ENCODE measurements at regions not wholly inside any gene's neighbourhood (a gene's known extent, or its start where the extent isn't known, plus 50 kb on each side); places are given as distances from the start of the nearest gene placed in this dataset.

GRCh38 chr16:17755158-17755557 is 284.4 kb upstream of the XYLT1 start:
- no peaks in the 10 kb centered on the region for H3K36me3 Mint-ChIP-seq (ENCODE audit: low read depth)
- POLR2A ChIA-PET: no interaction called here
- H3K27me3 Mint-ChIP-seq: peaks cover 2% of the 10 kb centered on the region
- intact Hi-C loops (cut with micrococcal nuclease): no loop called here
- ATAC-seq (ENCODE audit: low read depth): no peak
- CTCF ChIA-PET: no interaction called here
- no peak overlapping the region for H3K27ac Mint-ChIP-seq
- TF ChIP-seq CTCF (IDR thresholded peaks at IDR 0.05): no peak
- no peak for DNase-seq
- no peaks in the 10 kb centered on the region for H3K9me3 Mint-ChIP-seq
- no peak overlapping the region for H3K4me3 Mint-ChIP-seq
- H3K4me1 Mint-ChIP-seq: no peaks in the 10 kb centered on the region

- TF ChIP-seq CTCF (IDR thresholded peaks at IDR 0.05): no peak
- Mint-ChIP-seq H3K27me3 (peaks cover 5% of the 10 kb centered on the region), H3K4me1 (no peaks in the 10 kb centered on the region), H3K27ac (no peak overlapping the region), H3K9me3 (peaks cover 5% of the 10 kb centered on the region), H3K4me3 (no peak overlapping the region), H3K36me3 (ENCODE audit: low read depth) (no peaks in the 10 kb centered on the region)
- intact Hi-C loops (cut with micrococcal nuclease): no loop called here
- ATAC-seq (ENCODE audit: low read depth) (no peak), DNase-seq (no peak)
- ChIA-PET CTCF (no interaction called here), POLR2A (no interaction called here)
Observed at GRCh38 chr16:17753434-17753833, 282.7 kb upstream of the XYLT1 start.

GRCh38 chr16:17749706-17750105 is 278.9 kb upstream of the XYLT1 start:
- ATAC-seq (ENCODE audit: low read depth) (no peak), DNase-seq (no peak)
- no peaks in the 10 kb centered on the region for H3K36me3 Mint-ChIP-seq (ENCODE audit: low read depth)
- peaks cover 5% of the 10 kb centered on the region for H3K9me3 Mint-ChIP-seq
- H3K4me1 Mint-ChIP-seq: no peaks in the 10 kb centered on the region
- ChIA-PET POLR2A (no interaction called here), CTCF (no interaction called here)
- H3K4me3 Mint-ChIP-seq: no peak overlapping the region
- no peak for TF ChIP-seq CTCF (IDR thresholded peaks at IDR 0.05)
- intact Hi-C loops (cut with micrococcal nuclease): no loop called here
- H3K27me3 Mint-ChIP-seq: peaks cover 8% of the 10 kb centered on the region
- H3K27ac Mint-ChIP-seq: no peak overlapping the region

DNA sequence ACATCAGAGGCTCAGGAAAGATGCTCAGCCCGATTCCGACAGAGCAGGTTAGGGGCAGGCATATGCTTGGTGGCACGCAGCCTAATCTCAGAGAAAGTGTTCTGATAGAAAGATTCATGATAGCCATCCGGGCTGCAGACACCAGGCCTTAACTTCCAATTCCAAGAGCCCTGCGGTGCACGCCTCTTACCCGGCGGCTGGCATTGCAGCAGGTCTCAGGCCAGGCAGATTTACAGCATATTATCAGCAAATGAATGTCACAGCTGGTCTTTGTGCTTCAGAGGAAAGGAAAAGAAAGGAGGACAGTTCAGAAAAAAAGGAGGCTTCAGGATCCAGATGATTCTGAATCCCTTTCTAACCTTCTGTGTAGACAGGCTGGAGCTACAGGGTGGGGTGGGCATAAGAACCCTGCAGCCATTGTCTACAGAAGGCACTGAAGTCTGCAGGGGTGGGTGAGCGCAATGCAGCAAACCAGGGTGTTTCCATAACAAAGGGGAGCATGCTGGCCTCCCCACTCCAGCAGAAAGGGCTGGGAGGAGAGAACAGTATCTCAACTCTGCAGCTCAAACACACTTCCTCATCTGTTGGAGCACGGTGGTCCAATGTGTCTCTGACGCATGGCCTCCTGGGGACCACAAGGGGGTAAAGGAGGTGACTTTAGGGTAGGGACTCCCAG is 277.4 kb upstream of the XYLT1 start:
- no peak for TF ChIP-seq CTCF (IDR thresholded peaks at IDR 0.05)
- no peak overlapping the region for H3K27ac Mint-ChIP-seq
- no peaks in the 10 kb centered on the region for H3K4me1 Mint-ChIP-seq
- H3K36me3 Mint-ChIP-seq (ENCODE audit: low read depth): no peaks in the 10 kb centered on the region
- H3K27me3 Mint-ChIP-seq: peaks cover 8% of the 10 kb centered on the region
- H3K9me3 Mint-ChIP-seq: peaks cover 5% of the 10 kb centered on the region
- intact Hi-C loops (cut with micrococcal nuclease): no loop called here
- POLR2A ChIA-PET: no interaction called here
- CTCF ChIA-PET: no interaction called here
- no peak for DNase-seq
- ATAC-seq (ENCODE audit: low read depth): no peak
- no peak overlapping the region for H3K4me3 Mint-ChIP-seq

DNA sequence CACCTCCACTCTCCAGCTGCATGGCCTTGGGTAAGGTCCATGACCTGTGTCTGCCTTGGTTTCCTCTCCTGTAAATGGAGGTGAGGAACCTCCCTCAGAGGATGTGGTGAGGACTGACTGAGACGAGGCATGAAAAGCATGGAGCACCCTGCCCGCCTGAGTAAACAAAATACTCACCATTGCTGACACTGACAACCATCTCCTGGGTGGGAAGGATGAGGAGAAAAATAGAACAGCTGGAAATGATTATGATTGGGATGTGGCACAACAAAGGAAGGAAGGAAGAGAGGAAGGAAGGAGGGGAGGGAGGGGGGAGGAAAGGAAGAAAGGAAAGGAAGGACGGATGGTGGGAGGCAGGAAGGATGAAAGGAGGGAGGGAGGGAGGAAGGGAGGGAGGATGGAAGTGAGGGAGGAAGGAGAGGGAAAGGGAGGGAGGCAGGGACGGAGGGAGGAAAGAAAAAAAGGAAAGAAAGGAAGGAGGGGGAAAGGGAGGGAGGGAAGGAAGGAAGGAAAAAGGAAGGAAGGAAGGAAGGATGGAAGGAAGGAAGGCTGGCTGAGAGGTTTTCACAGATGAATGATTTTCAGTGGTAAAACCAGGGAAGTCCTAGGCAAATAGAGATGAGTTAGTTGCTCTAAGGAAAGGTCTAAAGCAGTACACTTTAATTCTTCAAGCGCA is 276.5 kb upstream of the XYLT1 start:
- Mint-ChIP-seq H3K36me3 (ENCODE audit: low read depth) (no peaks in the 10 kb centered on the region), H3K27ac (no peak overlapping the region), H3K4me1 (no peaks in the 10 kb centered on the region), H3K9me3 (peaks cover 5% of the 10 kb centered on the region), H3K27me3 (peaks cover 9% of the 10 kb centered on the region), H3K4me3 (no peak overlapping the region)
- POLR2A ChIA-PET: no interaction called here
- DNase-seq: no peak
- CTCF ChIA-PET: no interaction called here
- TF ChIP-seq CTCF (IDR thresholded peaks at IDR 0.05): no peak
- intact Hi-C loops (cut with micrococcal nuclease): no loop called here
- ATAC-seq (ENCODE audit: low read depth): no peak
